ENCODE measurements at regions not wholly inside any gene's neighbourhood (a gene's known extent, or its start where the extent isn't known, plus 50 kb on each side); places are given as distances from the start of the nearest gene placed in this dataset.

- Histone ChIP-seq H3K27ac (no peak overlapping the region), H3K27me3 (no peaks in the 10 kb centered on the region), H3K9me3 (no peaks in the 10 kb centered on the region), H3K36me3 (no peaks in the 10 kb centered on the region), H3K4me1 (no peaks in the 10 kb centered on the region), H3K4me3 (no peak overlapping the region)
- intact Hi-C loops (cut with DNase I) = no loop called here
- ATAC-seq = no peak
- DNase-seq = no peak
- TF ChIP-seq CTCF (IDR thresholded peaks at IDR 0.05) = no peak
Observed at GRCh38 chr16:64035337-64035736, 1086.5 kb downstream of the CDH11 start.

- Histone ChIP-seq H3K27me3 (no peaks in the 10 kb centered on the region), H3K27ac (no peak overlapping the region), H3K36me3 (no peaks in the 10 kb centered on the region), H3K4me3 (no peak overlapping the region), H3K4me1 (no peaks in the 10 kb centered on the region), H3K9me3 (no peaks in the 10 kb centered on the region)
- DNase-seq (no peak), ATAC-seq (no peak)
- no peak for TF ChIP-seq CTCF (IDR thresholded peaks at IDR 0.05)
- intact Hi-C loops (cut with DNase I) = no loop called here
Observed at GRCh38 chr16:64019339-64019738, 1102.5 kb downstream of the CDH11 start.

- no peak for TF ChIP-seq CTCF (IDR thresholded peaks at IDR 0.05)
- intact Hi-C loops (cut with DNase I) = no loop called here
- no peaks in the 10 kb centered on the region for H3K27me3 ChIP-seq
- ATAC-seq (no peak), DNase-seq (no peak)
- H3K4me1 ChIP-seq = no peaks in the 10 kb centered on the region
- H3K4me3 ChIP-seq = no peak overlapping the region
- no peaks in the 10 kb centered on the region for H3K36me3 ChIP-seq
- no peak overlapping the region for H3K27ac ChIP-seq
- H3K9me3 ChIP-seq = no peaks in the 10 kb centered on the region
Observed at GRCh38 chr16:64017796-64018195, 1104.1 kb downstream of the CDH11 start.

GRCh38 chr16:64013856-64014255, 1108.0 kb downstream of the CDH11 start:
- H3K27me3 ChIP-seq = no peaks in the 10 kb centered on the region
- DNase-seq (no peak), ATAC-seq (no peak)
- no peak for TF ChIP-seq CTCF (IDR thresholded peaks at IDR 0.05)
- H3K4me3 ChIP-seq = no peak overlapping the region
- intact Hi-C loops (cut with DNase I) = no loop called here
- no peaks in the 10 kb centered on the region for H3K4me1 ChIP-seq
- no peaks in the 10 kb centered on the region for H3K36me3 ChIP-seq
- H3K27ac ChIP-seq = no peak overlapping the region
- no peaks in the 10 kb centered on the region for H3K9me3 ChIP-seq

GRCh38 chr16:64012166-64012565, 1109.7 kb downstream of the CDH11 start:
- intact Hi-C loops (cut with DNase I) = no loop called here
- H3K9me3 ChIP-seq = no peaks in the 10 kb centered on the region
- no peak for DNase-seq
- H3K4me1 ChIP-seq = no peaks in the 10 kb centered on the region
- H3K27me3 ChIP-seq = no peaks in the 10 kb centered on the region
- no peak for TF ChIP-seq CTCF (IDR thresholded peaks at IDR 0.05)
- no peak overlapping the region for H3K4me3 ChIP-seq
- no peak overlapping the region for H3K27ac ChIP-seq
- no peak for ATAC-seq
- no peaks in the 10 kb centered on the region for H3K36me3 ChIP-seq

GRCh38 chr16:64011650-64012049, 1110.2 kb downstream of the CDH11 start:
- no peaks in the 10 kb centered on the region for H3K36me3 ChIP-seq
- H3K4me3 ChIP-seq = no peak overlapping the region
- ATAC-seq (no peak), DNase-seq (no peak)
- no peak overlapping the region for H3K27ac ChIP-seq
- H3K9me3 ChIP-seq = no peaks in the 10 kb centered on the region
- H3K4me1 ChIP-seq = no peaks in the 10 kb centered on the region
- TF ChIP-seq CTCF (IDR thresholded peaks at IDR 0.05) = no peak
- H3K27me3 ChIP-seq = no peaks in the 10 kb centered on the region
- intact Hi-C loops (cut with DNase I) = no loop called here

Measured in upper lobe of right lung (tissue), 1 donor.